CD4-positive, alpha-beta T cell (primary cell): ENCODE measurements at regions not wholly inside any gene's neighbourhood (a gene's known extent, or its start where the extent isn't known, plus 50 kb on each side); places are given as distances from the start of the nearest gene placed in this dataset.

ENCODE experiments used
- ATAC-seq: fragments of 200-7000 bp; cut with Tn5 transposase; one replicate; pipeline ENCODE4 v1.10.0; 2022; ENCODE audit warnings: mild to moderate bottlenecking; ENCODE audit not compliant: poor library complexity
- CTCF ChIA-PET: fragments of 350-600 bp; sonication (Branson Sonifier 250); formaldehyde crosslinking; loops from one replicate; lab custom pipeline; 2021; ENCODE audit warnings: antibody characterized with exemption, inconsistent platforms; lab: Charles Lee
- POLR2A ChIA-PET: fragments of 350-600 bp; sonication (Branson Sonifier 250); formaldehyde crosslinking; loops from one replicate; lab custom pipeline; 2021; ENCODE audit warnings: antibody characterized with exemption, inconsistent platforms; lab: Charles Lee
- DNase-seq, 14 experiments: peaks; one replicate each; pipeline ENCODE4 v3.0.0-alpha.2; 2013 to 2020; ENCODE audit warnings: mixed read lengths in 2 of 14
- H3K27ac ChIP-seq, 2 donors: one replicate each; pipeline versions ENCODE4 v1.5.1 to v1.7.0; 2013; ENCODE audit warnings: low read length in 2 of 2, low read depth in 1 of 2, mild to moderate bottlenecking in 1 of 2
- H3K27me3 ChIP-seq, 2 experiments: 1 replicate in 1 of 2; 2 replicates in 1 of 2; pipeline versions ENCODE4 v1.6.1 to v1.7.0; 2013; ENCODE audit warnings: low read length in 2 of 2, control low read depth in 1 of 2, mild to moderate bottlenecking in 1 of 2, moderate library complexity in 1 of 2; ENCODE audit not compliant: insufficient read depth in 2 of 2, control insufficient read depth in 1 of 2
- H3K36me3 ChIP-seq: one replicate; pipeline ENCODE4 v1.6.1; 2013; ENCODE audit warnings: low read length, control low read depth; ENCODE audit not compliant: insufficient read depth
- H3K4me1 ChIP-seq: one replicate; pipeline ENCODE4 v1.6.1; 2013; ENCODE audit warnings: low read length, control low read depth; ENCODE audit not compliant: insufficient read depth
- H3K4me3 ChIP-seq: one replicate; pipeline ENCODE4 v1.5.1; 2013; ENCODE audit warnings: mild to moderate bottlenecking, low read length, moderate library complexity
- H3K9me3 ChIP-seq, 2 experiments: 1 replicate in 1 of 2; 2 replicates in 1 of 2; pipeline versions ENCODE4 v1.6.1 to v1.7.0; 2013; ENCODE audit warnings: low read length in 2 of 2, mild to moderate bottlenecking in 2 of 2, control low read depth in 1 of 2, moderate library complexity in 1 of 2; ENCODE audit not compliant: control insufficient read depth in 1 of 2, insufficient read depth in 1 of 2
- H3K27ac Mint-ChIP-seq: one replicate; pipeline ENCODE4 v1.8.0; 2020; ENCODE audit warnings: mixed read lengths
- H3K27me3 Mint-ChIP-seq: one replicate; pipeline ENCODE4 v1.8.0; 2021; ENCODE audit warnings: mixed read lengths
- H3K36me3 Mint-ChIP-seq: one replicate; pipeline ENCODE4 v1.8.0; 2021; ENCODE audit warnings: low read depth, mixed read lengths
- H3K4me1 Mint-ChIP-seq: one replicate; pipeline ENCODE4 v1.8.0; 2021; ENCODE audit warnings: low read depth, mixed read lengths
- H3K4me3 Mint-ChIP-seq: one replicate; pipeline ENCODE4 v1.8.0; 2020; ENCODE audit warnings: mild to moderate bottlenecking, mixed read lengths
- H3K9me3 Mint-ChIP-seq: one replicate; pipeline ENCODE4 v1.8.0; 2020; ENCODE audit warnings: mixed read lengths
- CTCF ChIP-seq: fragments of 200-600 bp; IDR thresholded peaks from one replicate; pipeline ENCODE4 v1.8.0; 2022; ENCODE audit warnings: antibody characterized with exemption, mild to moderate bottlenecking
- intact Hi-C, 2 experiments: fragments of 100-400 bp; cut with DNase I in 1 of 2; cut with micrococcal nuclease in 1 of 2; formaldehyde crosslinking; loops; one replicate each; pipeline versions ENCODE4 v1.15.1 to v1.9.0; 2023 to 2025; cut with DNase I, micrococcal nuclease

GRCh38 chr13:68984688-68985319, 1122.8 kb upstream of the ATXN8OS start:
- intact Hi-C loops = no loop called here

GRCh38 chr13:68982961-68983619, 1124.5 kb upstream of the ATXN8OS start:
- no peaks in the 10 kb centered on the region for H3K27me3 ChIP-seq
- H3K4me3 ChIP-seq = no peak overlapping the region
- CTCF ChIA-PET = no interaction called here
- H3K27ac ChIP-seq = no peak overlapping the region
- no peaks in the 10 kb centered on the region for H3K36me3 Mint-ChIP-seq
- no peak for ATAC-seq
- H3K4me1 ChIP-seq = no peaks in the 10 kb centered on the region
- no peak overlapping the region for H3K4me3 Mint-ChIP-seq
- intact Hi-C loops = no loop called here
- no peaks in the 10 kb centered on the region for H3K36me3 ChIP-seq
- no peaks in the 10 kb centered on the region for H3K4me1 Mint-ChIP-seq
- H3K27ac Mint-ChIP-seq = no peak overlapping the region
- peaks cover 0 to 25% of the 10 kb centered on the region in 2 experiments for H3K9me3 ChIP-seq
- peaks cover 8% of the 10 kb centered on the region for H3K9me3 Mint-ChIP-seq
- POLR2A ChIA-PET = no interaction called here
- TF ChIP-seq CTCF = no peak
- no peaks in the 10 kb centered on the region for H3K27me3 Mint-ChIP-seq
- no peak for DNase-seq

More at GRCh38 chr13:68984688-68985319, 1122.8 kb upstream of the ATXN8OS start:
- H3K27ac Mint-ChIP-seq = no peak overlapping the region
- H3K9me3 ChIP-seq = peaks cover 0 to 28% of the 10 kb centered on the region in 2 experiments
- H3K27me3 Mint-ChIP-seq = no peaks in the 10 kb centered on the region
- peaks cover 10% of the 10 kb centered on the region for H3K9me3 Mint-ChIP-seq
- no peak for TF ChIP-seq CTCF
- H3K4me1 ChIP-seq = no peaks in the 10 kb centered on the region
- no peaks in the 10 kb centered on the region for H3K4me1 Mint-ChIP-seq
- ATAC-seq (no peak), DNase-seq (peak in 2 of 14 experiments; percentile 2 to 11)
- POLR2A ChIA-PET = no interaction called here
- H3K27ac ChIP-seq = no peak overlapping the region
- H3K36me3 ChIP-seq = no peaks in the 10 kb centered on the region
- no peak overlapping the region for H3K4me3 ChIP-seq
- no peaks in the 10 kb centered on the region for H3K36me3 Mint-ChIP-seq
- H3K27me3 ChIP-seq = no peaks in the 10 kb centered on the region
- H3K4me3 Mint-ChIP-seq = no peak overlapping the region
- CTCF ChIA-PET = no interaction called here

GRCh38 chr13:68976287-68976686, 1131.3 kb upstream of the ATXN8OS start:
- H3K36me3 Mint-ChIP-seq = no peaks in the 10 kb centered on the region
- POLR2A ChIA-PET = no interaction called here
- no peak overlapping the region for H3K4me3 Mint-ChIP-seq

More at GRCh38 chr13:68976287-68976686, 1131.3 kb upstream of the ATXN8OS start:
- ATAC-seq = no peak
- Mint-ChIP-seq H3K9me3 (no peaks in the 10 kb centered on the region), H3K4me1 (no peaks in the 10 kb centered on the region), H3K27me3 (no peaks in the 10 kb centered on the region), H3K27ac (no peak overlapping the region)
- Histone ChIP-seq H3K36me3 (no peaks in the 10 kb centered on the region), H3K9me3 (no peaks in the 10 kb centered on the region), H3K4me1 (no peaks in the 10 kb centered on the region), H3K27ac (no peak overlapping the region), H3K27me3 (no peaks in the 10 kb centered on the region), H3K4me3 (no peak overlapping the region)
- CTCF ChIA-PET = no interaction called here
- no peak for DNase-seq
- intact Hi-C loops = no loop called here
- TF ChIP-seq CTCF = no peak
